GM21528 (cell line): ENCODE measurements at regions not wholly inside any gene's neighbourhood (a gene's known extent, or its start where the extent isn't known, plus 50 kb on each side); places are given as distances from the start of the nearest gene placed in this dataset.

Experiments used
- ATAC-seq: cut with Tn5 transposase; IDR thresholded peaks from one replicate; pipeline ENCODE4 v1.9.1; 2021; ENCODE audit warnings: mild to moderate bottlenecking, moderate library complexity; ENCODE audit not compliant: unreplicated experiment, low FRiP score

DNA sequence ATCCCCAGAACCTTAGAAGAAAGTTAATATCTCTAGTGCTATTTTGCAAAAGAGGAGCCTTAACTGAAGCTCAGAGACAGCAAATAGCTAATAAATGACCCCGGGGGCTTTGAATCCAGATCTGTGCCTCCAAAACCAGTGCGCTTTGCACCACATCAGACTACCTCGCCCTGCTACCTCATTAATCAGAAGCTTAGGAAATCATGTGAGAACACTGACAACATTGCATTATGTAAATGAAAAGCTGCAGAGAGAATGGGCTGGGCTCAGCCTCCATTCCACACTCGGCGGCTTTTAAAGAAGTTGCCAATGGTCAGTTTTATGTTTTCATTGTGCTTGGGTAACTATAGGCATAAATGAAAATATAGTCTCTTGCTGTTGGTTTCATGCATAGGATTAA is 54.0 kb upstream of the STMND1 start:
- no peak for ATAC-seq

DNA sequence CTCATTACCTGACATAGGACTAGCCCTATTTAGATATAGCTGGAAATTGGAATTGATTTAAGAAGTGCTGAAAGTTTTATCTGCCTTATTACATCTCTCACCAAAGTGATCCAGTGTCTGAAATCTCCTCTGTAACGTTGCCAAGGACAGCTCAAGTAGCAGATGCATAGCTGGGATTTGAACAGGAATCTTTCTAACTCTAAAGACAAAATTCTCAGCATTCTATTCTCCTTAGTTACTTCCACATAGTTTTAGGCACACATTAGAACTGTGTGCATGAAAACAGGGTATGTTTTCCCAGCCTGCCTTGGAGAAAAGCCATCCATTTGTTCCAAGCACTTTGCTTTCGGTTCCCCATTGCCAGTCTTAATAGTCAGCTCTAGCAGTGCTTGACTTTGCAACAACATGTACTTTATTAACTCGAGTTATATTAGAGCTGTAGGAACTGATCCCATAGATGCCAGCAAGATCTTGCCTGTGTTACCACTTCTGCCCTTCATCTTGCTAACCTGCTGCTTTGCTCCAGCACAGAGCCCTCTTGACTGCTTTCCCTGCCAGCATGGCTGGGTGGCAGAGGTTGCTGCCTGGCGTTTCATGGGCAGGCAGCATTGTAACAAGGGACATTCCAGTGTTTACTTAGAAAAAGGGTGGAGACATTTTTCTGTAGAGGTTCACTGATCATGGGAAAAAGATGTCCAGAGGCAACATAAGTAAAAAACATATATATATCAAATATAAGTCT is 56.1 kb upstream of the STMND1 start:
- no peak for ATAC-seq

DNA sequence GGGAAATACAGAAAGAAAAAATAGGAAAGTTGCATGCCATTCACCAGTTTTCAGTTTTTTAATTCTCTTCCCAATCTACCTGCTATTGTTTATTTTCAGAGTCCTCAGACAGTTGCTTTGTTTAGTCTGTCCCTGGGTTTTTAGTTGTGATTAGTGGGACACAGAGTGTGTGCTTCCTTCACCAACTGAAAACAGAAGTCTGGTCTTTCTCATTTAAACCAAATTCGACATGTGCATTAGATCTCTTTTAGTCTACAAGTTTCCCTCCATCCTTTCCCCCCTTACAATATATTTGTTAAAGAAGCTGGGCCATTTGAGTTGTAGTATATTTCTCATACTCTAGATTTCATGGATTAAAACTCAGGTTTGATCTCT is 58.7 kb upstream of the STMND1 start:
- ATAC-seq = no peak

GRCh38 chr6:17042422-17043147 is 59.3 kb upstream of the STMND1 start:
- no peak for ATAC-seq

DNA sequence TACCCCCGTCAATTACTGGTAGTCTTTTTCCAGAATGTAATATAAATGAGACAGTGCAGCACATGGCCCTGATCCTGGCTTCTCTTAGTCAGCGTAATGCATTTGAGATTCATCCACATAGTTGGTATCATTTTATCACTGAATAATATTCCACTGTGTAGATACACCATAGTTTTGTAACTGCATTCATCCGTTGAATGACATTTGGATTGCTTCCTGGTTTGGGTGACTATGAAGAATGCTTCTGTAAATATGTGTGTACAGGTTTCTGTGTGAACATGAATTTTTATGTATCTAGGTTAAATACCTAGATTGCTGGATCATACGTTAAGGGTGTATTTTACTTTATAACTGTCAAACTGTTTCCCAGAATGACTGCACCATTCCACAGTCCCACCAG is 62.6 kb upstream of the STMND1 start:
- ATAC-seq = no peak

DNA sequence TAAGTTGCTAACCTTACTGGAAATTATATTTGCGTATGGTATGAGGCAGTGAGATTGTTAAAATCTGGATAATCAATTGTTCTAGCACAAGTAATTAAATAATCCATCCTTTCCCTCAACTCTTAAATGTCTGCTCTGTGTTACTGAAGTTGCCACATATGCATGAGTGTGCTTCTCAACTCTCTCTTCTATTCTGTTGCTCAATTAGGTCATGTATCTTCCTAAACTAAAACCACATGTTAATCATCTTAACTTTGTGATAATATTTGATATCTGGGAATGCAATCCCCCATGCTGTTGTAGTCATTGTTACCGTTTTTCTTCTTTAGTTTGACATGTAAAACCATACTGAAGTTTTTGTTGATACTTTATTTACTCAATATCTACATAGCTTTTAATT is 63.5 kb upstream of the STMND1 start:
- ATAC-seq = no peak

- ATAC-seq = no peak
These were observed 65.8 kb upstream of the STMND1 start for GRCh38 chr6:17036065-17036393.

DNA sequence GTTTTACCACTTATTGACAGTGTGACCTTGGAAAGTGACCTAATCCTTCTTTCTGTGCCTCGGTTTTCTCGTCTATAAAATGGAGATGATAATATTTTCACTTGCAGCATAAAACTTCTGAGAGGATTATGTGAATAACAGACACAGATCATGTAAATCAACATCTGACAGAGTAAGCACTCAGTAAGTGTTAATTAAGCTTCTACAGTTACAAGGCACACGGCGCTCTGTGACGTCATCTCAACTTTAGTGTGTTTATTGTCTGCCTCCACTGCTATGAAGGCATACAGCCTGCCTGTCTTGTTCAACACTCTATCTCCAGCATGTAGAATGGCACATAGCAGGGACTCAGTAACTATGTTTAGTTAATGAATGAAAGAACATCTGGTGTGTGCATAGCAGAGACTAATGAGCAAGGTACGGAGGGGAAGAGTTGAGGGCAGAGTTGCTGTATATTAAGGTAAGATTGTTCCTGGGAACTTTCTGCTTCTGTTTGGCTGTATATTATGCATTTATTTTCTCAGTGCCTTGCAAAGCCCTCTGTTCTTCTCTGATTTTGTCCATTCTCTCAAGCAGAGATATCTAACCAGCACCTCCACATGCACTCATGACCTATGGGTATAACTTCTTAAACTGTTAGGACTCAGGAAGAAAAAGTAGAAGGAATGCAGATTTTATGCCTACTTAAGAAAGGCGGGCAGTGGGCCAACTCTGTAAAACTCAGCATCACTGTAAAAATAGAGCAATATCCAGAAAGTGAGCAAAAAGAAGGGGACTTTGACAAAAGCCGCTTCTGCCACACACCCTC is 66.4 kb upstream of the STMND1 start:
- ATAC-seq = no peak

GRCh38 chr6:17033746-17034145 is 68.1 kb upstream of the STMND1 start:
- no peak for ATAC-seq

DNA sequence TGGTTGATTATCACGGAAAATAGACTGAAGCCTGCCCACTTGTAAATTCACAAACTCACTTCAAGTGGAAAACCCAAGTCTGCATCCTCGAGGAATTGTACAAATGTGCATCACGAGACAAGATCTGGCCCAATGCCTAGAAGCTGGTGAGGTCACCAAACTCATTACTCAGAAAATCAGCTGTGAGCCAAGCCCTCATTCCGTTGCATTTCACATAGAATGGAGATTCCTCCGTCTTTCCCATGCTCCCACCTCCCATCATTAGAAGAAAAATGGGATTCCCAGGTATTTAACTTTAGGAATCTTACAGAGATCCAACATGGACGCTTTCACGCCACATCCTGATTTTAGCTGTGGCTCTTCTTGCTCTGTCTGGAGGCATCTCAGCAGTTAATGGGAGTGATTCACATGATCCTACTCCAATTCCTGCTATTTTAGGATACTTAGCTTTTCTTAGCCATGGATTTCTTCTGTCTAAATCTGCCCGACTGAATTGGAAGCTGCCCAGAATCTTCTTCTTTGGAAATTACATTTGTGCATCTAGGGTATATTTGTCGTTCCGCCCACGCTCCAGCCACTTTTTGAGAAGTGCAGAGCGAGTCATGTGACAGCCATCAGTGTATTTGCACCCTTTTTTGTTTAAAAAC is 68.7 kb upstream of the STMND1 start:
- ATAC-seq = no peak

- no peak for ATAC-seq
These were observed 69.3 kb upstream of the STMND1 start for GRCh38 chr6:17032590-17032987.

GRCh38 chr6:17031961-17032360 is 69.9 kb upstream of the STMND1 start:
- no peak for ATAC-seq

GRCh38 chr6:17027441-17027840 is 74.4 kb upstream of the STMND1 start:
- no peak for ATAC-seq

DNA sequence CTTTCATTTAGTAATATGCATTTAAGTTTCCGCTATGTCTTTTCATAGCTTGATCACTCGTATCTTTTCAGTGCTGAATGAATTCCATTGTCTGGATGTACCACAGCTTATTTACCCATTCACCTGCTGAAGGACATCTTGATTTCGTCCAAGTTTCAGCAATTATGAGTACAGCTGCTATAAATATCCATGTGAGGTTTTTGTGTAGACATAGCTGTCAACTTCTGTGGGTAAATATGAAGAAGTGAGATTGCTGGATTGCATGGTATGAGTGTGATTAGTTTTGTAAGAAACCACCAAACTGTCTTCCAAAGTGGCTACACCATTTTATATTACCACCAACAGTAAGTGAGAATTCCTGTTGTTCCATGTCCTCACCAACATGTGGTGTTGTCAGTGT is 79.2 kb upstream of the STMND1 start:
- no peak for ATAC-seq

- no peak for ATAC-seq
These were observed 80.3 kb upstream of the STMND1 start for GRCh38 chr6:17021539-17021889.

- no peak for ATAC-seq
These were observed 80.8 kb upstream of the STMND1 start for GRCh38 chr6:17020889-17021538.

DNA sequence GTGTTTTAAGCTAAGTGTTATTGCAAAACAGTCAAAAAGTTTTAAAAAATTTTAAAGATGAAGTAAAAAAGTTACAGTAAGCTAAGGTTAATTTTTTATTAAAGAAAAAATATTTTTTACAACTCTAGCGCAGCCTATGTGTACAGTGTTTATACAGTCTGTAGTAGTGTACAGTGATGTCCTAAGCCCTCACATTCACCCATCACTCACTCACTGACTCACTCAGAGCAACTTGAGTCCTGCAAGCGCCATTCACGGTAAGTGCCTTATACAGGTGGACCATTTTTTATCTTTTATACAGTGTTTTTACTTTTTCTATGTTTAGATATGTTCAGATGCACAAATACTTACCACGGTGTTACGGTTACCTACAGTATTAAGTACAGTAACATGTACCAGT is 83.4 kb upstream of the STMND1 start:
- no peak for ATAC-seq

- no peak for ATAC-seq
These were observed 84.4 kb upstream of the STMND1 start for GRCh38 chr6:17017416-17017815.

DNA sequence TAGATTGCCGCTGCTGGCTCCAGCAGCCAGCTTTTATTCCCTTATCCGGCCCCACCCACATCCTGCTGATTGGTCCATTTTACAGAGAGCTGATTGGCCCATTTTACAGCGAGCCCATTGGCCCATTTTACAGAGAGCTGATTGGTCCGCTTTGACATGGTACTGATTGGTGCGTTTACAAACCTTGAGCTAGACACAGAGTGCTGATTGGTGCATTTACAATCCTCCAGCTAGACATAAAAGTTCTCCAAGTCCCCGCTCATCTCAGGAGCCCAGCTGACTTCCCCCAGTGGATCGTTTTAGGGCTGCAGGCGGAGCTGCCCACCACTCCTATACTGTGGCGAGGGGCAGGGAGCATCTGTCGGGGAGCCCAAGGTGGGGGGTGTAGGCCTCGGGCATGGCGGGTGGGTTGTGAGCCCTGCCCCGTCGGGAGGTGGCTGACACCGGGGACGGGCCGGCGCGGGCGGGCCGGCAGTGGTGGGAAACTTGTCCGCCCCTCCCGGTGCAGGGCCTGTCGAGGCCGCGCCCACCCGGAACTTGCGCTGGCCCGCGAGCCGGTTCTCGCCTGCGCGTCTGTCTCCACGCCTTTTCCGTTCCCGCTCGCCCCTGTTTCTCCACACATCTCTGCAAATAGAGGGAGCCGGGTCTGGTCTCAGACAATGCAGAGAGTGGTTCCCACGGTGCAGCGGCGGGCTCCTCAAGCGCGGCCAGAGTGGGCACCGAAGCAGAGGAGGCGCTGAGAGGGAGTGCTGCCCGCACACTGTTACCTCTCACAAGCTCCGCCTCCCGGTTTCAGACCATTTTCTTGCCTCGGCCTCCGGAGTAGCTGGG is 86.1 kb upstream of the STMND1 start:
- no peak for ATAC-seq

DNA sequence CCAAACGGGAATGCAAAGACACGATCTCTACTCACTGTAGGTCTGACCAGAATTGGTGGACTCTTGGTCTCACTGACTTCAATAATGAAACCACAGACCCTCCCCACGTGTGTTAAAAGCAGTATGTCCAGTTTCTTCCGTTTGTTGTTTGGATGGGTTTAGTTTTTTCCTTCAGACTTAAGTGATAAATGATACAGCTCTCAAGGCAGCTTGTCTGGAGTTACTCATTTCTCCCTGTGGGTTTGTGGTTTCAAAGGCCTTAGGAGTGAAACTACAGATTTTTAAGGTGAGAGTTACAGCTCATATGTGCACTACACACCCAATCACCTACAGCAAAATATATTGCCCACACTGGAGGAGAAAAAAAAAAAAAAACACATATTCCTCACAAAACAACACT is 86.7 kb upstream of the STMND1 start:
- ATAC-seq = no peak
